DMS 273 treated with DMSO at 0.1 percent for 48 hours (cell line): ENCODE measurements at regions not wholly inside any gene's neighbourhood (a gene's known extent, or its start where the extent isn't known, plus 50 kb on each side); places are given as distances from the start of the nearest gene placed in this dataset.
"Not testable (repeated sequence)": the region's sequence is repeated elsewhere in the genome, so short reads cannot be mapped to it uniquely, and the experiment has no call there.

Experiments
- DNase-seq: peaks from one replicate; lab custom pipeline; 2025; lab: John Stamatoyannopoulos, UW

DNA sequence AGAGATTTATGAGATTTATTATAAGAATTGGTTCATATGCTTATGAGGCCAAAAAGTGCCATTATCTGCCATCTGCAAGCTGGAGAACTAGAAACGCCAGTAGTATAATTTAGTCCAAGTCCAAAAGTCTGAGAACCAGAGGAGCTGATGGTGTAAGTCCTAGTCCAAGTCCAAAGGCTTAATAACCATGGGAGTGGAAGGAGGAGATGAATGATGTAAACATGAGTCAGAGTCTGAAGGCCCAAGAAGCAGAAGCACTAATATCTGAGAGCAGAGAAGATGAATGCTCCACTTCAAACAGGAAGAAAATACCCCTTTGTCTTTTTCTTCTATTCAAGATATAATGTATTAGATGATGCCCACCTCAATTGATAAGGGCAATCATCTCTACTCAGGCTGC is 185.7 kb downstream of the CGGBP1 start:
- no peak for DNase-seq

DNA sequence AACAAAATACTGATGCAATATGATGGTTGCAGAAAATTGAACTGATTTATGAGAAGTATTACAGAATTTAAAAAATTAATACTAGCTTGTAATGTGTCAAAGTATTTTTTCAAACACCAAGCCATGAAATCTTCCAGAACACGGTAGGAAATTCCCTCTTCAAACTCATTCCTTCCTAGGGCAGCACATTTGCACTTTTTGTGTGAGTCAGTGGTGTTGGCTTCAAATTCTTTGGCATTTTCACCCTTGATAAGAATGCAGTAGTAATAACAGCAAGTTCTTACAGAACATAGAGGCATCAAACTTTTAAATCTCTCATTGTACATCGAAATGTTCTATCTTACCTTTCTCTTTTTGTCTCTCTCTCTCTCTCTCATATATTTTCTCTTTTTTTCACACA is 191.8 kb downstream of the CGGBP1 start:
- DNase-seq, result no peak

DNA sequence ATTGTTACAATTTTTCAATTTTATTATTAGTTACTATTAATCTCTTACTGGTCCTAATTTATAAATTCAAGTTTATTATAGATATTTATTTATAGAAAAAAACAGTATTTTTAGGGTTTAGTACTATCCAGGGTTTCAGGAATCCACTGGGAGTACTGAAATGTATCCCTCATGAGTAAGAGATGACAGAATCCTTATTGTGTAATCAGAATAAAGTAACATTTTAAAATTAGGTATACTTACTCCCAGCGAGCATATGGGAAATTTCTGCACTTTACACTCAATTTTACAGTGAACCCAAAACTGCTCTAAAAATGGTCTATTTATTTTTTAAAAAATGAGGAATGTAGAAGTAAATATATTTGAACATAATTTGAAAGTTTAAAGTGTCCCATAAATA is 202.7 kb downstream of the CGGBP1 start:
- DNase-seq, result no peak

- DNase-seq, result no peak
Observed at GRCh38 chr3:87855616-87856015, 203.2 kb downstream of the CGGBP1 start.

DNA sequence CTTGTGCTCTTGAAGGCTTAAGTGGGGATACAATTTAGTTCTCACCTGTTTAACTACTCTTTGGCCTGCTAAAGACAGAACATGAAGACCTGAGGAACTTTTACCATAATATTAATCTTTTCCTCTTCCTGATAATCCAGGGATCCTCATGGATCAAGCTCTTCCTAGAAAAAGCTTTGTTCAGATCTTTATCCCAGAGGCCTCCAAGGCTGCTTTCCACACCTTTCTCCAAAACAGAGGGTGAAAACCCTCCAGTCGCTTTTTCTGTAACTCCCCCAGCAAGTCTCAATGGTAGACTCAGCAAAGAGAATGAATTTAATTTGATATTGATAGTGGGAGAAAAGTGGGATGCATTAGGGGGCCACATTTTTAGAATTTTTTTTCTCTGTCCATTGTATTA is 203.6 kb downstream of the CGGBP1 start:
- no peak for DNase-seq

DNA sequence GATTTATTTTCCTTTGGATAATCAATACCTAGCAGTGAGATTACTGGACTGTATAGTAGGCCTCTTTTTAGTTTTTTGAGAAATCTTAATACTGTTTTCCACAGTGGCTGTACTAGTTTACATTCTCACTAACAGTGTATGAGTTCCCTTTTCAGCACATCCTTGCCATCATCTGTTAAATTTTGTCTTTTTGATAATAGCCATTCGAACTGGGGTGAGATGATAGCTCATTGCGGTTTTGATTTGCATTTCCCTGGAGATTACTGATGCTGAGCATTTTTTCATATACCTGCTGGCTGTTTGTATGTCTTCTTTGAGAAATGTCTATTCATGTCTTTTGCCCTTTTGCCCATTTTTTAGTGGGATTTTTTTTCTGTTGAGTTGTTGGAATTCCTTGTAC is 210.8 kb downstream of the CGGBP1 start:
- no peak for DNase-seq

- no peak for DNase-seq
Observed at GRCh38 chr3:87837076-87837475, 221.7 kb downstream of the CGGBP1 start.

DNA sequence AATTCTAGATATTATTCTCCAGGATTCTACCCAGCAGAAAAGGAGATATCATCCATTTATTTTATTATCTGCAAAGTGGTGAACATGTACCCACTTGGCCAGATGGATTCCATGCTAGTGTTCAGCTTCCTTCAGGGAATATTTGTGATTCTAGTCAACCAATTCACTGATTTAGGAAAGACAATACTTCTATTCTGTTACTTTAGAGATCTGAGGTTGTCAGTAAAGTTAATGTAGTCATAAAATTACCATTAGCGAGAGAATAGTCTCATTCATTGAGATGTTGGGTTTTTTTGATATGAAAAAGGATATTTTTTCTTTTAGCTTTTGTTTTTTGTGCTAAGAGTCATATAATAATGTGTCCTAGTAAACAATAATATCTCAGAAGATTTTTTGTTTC is 222.8 kb downstream of the CGGBP1 start:
- DNase-seq, result no peak

DNA sequence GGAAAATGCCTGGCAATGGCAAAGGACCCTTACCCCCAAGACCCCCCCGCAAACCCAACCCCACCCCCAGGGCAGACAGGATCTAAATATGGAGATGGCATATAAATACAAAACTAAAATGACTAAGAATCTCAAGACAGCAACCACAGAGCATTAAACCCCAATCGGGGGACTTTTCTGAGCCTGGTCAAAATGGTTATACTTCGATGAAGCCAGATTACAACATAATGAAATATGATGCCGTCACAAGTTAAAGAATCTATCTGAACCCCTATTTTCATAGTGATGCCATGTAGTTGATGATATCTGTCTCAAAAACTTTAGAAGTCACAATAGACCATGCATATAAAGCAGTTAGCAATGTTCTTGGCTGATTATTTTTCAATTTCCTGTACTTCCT is 223.6 kb downstream of the CGGBP1 start:
- DNase-seq, result no peak

- DNase-seq, result no peak
Observed at GRCh38 chr3:87834327-87834726, 224.5 kb downstream of the CGGBP1 start.

DNA sequence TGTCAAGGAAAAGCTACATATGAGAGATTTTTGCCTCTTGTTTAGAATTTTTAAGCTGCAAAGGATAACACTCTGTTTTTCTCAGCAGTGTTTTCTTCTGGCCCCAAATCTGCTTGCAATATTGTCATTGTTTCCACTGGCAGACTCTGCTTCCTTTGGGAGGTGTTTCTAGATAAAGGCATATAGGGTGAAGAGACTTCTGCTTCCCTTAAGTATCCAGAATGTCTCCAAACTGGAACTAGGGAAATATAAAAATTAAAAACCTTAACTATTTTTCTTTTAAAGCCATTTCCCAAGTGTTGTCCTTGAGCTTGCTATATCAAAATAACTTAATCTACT is 225.8 kb downstream of the CGGBP1 start:
- DNase-seq, result no peak

GRCh38 chr3:87828046-87828445 is 230.8 kb downstream of the CGGBP1 start:
- DNase-seq, result no peak

DNA sequence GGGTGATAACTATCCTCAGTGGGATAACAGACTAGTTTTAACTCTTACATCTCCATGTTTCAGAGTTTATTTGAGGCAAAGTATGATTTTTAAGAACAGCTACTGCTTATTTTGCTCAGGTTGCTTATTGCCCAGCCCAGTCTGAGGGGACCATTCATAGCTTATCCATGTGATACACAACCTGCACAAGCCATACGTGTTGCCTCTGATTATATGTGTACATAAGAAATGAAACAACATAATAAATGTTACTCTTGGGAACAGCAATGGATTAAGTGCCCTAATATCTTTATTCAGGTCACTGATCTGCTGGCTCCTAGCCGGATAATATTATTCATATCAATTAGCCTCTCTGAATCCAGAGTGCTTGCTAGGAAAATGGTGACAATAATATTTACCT is 236.2 kb downstream of the CGGBP1 start:
- DNase-seq, result no peak

DNA sequence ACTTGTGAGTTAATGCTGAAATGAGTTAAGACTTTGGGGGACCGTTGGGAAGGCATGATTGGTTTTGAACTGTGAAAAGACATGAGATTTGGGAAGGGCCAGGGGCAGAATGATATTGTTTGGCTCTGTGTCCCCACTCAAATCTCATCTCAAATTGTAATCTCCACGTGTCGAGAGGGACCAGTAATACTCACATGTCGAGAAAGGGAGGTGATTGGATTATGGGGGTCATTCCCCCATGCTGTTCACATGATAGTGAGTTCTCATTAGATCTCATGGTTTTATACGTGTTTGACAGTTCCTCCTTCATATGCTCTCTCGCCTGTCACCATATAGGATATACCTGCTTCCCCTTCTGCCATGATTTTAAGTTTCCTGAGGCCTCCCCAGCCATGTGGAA is 245.3 kb downstream of the CGGBP1 start:
- not testable (repeated sequence) for DNase-seq

GRCh38 chr3:87811953-87812352 is 246.9 kb downstream of the CGGBP1 start:
- no peak for DNase-seq

- DNase-seq, result no peak
Observed at GRCh38 chr3:87810452-87811016, 248.3 kb downstream of the CGGBP1 start.

GRCh38 chr3:87805670-87806069 is 253.1 kb downstream of the CGGBP1 start:
- no peak for DNase-seq

DNA sequence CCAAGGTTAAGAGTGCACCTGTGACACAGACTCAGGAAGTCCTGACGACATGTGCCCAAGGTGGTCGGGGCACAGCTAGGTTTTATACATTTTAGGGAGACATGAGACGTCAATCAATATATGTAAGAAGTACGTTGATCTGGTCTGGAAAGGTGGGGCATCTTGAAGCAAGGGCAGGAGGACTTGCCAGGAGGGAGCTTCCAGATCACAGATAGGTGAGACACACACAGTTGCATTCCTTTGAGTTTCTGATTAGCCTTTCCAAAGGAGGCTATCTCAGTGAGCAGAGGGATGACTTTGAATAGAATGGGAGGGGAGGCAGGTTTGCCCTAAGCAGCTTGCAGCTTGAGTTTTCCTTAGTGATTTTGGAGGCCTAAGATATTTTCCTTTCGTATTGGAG is 257.4 kb downstream of the CGGBP1 start:
- DNase-seq, result no peak

GRCh38 chr3:87800516-87800915 is 258.3 kb downstream of the CGGBP1 start:
- DNase-seq, result no peak

- DNase-seq, result no peak
Observed at GRCh38 chr3:87798567-87798947, 260.2 kb downstream of the CGGBP1 start.

DNA sequence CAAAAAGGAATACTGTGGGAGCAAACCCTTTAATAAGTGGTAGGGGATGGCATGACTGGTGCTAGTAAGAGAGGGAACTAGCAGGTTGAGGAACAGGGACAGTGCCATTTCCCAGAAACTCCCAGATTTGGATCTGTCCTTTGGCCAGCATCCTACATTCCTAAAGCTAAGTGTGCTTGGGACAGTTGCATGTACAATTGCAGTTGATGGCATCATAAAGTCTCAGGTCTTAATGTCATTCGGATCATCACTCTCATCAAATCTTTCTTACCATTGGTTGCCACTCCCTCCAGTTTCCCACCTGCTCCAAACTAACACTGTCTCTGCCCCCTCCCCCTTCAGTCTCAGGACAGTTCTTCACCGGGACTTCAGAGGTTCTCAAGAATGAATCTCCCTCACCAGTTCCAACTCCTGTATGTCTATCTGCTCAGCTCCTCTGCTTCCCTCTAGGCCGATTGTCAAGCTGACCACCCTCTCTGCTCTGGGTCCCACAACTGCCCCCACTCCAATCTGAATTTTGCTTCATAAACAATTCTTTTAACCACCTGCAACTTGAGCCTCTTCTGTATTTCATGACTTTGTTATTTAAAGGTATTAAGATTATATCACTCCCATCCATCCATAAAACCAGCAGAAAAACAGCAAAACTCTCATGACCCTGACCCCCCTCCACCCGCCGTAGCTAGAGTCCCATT is 260.8 kb downstream of the CGGBP1 start:
- no peak for DNase-seq

GRCh38 chr3:87796843-87797185 is 262.0 kb downstream of the CGGBP1 start:
- DNase-seq, result no peak

- no peak for DNase-seq
Observed at GRCh38 chr3:87796137-87796842, 262.5 kb downstream of the CGGBP1 start.

DNA sequence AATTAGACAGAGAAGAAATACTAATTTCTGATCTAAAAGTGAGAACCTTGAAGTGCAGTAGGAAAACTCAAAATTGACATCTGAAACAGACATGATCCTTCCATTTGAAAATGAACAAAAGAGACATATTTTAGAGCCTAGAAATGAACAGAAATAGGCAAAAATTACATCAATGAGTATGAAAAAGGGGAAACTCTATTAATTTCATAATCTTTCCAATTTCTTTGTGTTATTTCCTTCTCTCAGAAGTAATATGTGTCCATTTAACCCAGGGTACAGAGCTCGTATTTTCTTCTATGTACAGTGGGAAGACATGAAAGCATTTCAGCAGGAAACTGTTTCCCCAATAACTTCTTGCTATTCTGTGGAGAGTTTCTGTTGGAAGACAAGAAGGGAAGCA is 263.1 kb downstream of the CGGBP1 start:
- DNase-seq, result no peak
